Stimulated activated CD4-positive, alpha-beta T cell treated with anti-CD3 and anti-CD28 coated beads, Interleukin-12 subunit alpha, Interleukin-12 subunit beta, amount 100 ng/mL, for 48 hours (primary cell): ENCODE measurements at regions not wholly inside any gene's neighbourhood (a gene's known extent, or its start where the extent isn't known, plus 50 kb on each side); places are given as distances from the start of the nearest gene placed in this dataset.

Source experiments
- DNase-seq, 3 donors: peaks; one replicate each; pipeline ENCODE4 v3.0.0-alpha.2; 2020; ENCODE audit warnings: low read depth in 2 of 3, low spot score in 1 of 3

DNA sequence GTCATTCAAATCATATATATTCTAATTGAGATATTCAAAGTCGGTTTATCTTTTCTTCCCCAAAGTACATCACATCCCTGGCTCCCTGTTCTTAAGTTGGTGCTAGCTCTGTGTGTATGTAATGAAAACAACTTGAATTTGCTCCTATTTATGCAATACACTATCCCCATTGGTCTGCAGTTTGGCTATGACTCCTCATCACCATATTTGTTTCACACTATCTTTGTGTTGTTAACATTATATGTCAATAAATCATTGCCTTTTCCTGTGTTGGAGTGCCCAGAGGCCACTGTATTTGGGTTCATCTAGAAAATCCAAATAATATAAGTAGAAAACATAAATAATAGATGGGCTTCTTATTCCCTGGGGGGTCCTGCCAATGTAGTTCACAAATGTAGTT, 306.6 kb upstream of the TENM4 start:
- no peak for DNase-seq

DNA sequence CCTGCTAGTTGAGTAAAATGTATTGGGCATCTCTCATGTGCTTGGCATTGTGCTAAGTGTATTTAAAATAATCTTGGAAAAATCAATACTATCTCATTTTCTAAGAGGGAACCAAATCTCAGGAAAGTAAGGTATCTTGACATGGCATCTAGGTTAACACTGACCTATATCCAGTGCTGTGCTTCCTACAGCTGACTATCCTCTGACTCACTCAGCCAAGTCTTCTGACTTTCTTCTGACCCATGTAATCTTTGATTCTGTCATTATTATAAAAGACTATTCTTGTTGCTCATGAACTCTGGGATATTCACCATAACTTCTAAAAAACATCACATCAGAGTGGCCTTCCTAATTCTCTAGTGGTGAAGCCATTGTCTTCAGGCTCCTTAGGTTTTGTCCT, 304.1 kb upstream of the TENM4 start:
- no peak for DNase-seq

DNA sequence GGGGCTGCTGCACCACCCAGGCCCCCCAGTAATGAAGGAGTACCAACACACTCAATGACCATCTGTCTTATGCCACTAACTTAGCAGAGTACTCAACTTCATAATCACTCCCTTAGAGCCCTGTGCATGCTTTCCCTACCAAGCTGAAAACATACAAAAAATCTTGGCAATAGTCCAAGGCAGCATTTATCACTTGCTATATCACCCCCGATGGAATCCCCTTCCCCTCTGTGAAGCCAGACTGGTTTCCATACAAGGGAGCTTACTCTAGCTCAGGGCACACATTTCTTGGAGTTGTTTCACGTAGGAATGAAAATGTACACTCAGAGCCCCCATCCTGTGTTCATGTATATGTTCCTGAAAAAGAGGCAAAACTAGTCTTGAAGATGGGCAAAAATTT, 301.3 kb upstream of the TENM4 start:
- DNase-seq: no peak

DNA sequence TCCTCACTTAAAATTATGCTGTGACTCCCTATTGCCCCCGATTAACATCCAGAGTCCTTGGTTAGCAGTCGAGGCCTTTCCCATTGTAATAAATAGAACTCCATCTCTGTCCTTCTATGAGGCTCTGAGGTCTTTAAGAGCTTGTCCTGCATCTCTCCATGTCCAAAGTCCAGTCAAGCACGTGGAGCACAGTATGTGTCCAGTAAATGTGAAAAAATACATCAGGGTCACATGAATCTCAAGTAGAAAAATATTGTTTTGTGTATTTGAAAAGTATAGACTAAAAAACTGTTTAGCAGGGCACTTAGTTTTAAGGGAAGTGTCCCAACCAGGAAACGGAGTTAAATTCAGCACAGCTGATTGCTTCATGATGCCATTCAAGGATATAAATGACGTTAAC, 298.8 kb upstream of the TENM4 start:
- no peak for DNase-seq

DNA sequence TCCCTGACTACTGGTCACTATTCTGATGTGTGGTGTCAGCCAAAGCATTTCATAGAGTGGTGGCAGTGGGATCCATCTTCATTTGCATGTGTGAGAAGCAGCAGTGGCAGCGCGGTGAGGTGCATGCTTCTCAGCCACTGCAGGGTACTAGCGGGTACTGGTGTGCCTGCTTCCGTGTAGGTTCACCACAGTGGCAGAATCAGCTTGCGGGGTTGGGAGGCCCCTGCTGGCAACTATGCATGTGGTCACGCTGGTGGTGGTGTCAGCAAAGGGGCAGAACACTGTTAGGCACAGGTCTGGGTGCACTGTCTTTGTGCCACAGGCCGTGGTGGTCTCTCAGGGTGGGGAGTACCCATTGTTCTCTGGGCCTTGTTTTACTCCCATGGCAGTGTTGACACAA, 286.4 kb upstream of the TENM4 start:
- DNase-seq: no peak

DNA sequence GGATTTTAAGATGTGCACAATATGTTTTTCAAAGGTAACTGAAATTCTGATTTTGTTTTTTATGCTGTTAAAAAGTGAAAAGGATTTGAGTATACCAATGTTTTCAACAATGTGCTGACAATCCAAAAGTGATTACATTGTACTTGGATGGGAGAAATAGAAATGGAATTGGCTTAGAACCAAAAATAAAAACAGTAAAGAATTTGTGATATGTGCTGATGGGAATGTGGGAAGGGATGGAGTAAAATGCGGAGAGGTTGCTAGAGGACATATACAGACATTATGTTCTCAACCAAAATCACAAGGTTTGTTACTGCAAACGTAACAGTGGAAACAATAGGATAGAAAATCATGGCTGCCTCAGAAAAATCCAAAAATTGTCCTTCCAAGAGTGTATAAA, 279.3 kb upstream of the TENM4 start:
- DNase-seq: no peak

DNA sequence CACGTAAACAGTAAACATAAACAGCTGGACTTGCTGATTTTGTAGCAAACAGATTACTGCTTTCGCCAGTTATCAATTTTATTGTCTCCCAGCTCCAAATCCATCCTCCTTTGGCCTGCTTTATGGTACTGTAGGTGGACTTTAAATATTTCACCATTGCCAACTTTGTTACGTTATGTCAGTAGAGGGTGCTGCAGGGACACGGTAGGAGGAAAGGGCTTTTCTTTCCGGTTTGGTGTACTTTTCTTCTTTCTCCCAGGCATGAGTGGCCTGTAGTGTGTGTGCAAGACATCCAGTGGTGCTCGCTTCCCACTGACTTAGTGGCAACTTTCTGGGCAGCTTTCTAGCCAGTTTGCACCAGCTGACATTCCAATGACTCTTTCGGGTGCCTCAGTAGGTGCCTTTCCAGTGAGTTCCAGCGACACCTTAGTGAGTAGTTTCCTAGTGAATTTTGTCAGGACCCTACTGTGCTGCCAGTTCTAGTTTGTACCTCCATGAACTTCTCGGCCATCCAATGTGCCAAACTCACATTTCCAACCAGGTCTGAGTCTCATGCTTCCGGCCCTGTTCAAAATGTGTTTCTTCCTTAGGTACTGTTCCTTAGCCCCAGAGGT, 267.6 kb upstream of the TENM4 start:
- DNase-seq: no peak

DNA sequence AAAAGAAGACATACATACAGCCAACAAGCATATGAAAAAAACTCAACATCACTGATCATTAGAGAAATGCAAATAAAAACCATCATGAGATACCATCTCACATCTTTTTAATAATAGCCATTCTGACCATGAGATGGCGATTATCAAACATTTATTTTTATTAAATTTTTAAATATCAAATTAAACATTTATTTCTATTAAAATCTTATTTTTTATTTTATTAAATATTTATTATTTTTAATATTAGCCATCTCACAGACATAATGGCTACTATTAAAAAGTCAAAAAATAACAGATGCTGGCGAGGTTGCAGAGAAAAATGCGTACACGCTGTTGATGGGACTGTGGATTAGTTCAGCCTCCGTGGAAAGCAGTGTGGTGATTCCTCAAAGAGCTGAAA, 264.8 kb upstream of the TENM4 start:
- no peak for DNase-seq

DNA sequence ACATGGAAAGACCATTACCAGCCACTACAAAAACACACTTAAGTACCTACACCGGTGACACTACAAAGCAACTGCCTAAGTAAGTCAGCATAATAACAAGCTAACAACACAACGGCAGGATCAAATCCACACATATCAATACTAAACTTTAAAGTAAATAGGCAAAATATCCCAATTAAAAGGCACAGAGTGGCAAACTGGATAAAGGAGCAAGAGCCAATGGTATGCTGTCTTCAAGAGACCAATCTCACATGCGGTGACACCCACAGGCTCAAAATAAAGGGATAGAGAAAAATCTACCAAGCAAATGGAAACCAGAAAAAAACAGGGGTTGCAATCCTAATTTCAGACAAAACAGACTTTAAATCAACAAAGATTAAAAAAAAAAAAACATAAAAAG, 261.5 kb upstream of the TENM4 start:
- DNase-seq: no peak

DNA sequence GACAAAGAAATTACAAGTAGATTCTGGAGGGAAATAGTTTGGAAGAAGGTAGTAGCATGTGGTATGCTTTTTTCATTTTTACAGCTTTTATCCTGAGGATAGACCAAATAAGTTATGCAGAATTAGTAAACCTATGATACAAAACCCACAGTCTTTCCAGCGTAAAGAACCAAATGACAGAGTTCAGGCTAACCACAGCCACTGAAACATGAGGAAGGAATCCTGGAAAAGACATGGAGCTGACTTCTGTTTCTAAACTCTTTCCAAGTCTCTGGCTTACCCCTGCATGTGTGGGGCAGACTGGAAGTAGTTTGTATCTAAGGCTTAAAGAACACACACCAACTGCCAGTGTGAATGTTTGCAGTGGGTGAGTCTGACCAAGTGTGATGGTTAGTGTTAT, 258.4 kb upstream of the TENM4 start:
- DNase-seq: no peak

DNA sequence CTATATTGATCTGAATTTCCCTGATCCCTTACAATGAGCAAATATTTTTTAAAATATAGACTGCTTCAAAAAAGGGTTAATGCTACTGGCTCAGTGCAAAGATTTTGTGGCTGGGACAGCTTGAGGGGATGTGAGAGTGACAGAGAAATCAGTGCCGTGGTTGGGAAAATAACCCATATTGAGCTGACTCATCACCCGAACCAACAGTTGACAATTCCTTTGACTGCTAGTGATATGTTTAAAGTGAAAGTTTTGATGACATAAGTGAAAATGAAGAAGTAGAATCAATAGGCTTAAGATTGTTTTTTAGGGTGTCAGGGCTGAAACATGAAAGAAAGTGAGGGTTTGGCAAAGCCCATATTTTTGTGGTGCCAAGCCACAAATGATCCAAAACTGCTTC, 257.1 kb upstream of the TENM4 start:
- DNase-seq: no peak

DNA sequence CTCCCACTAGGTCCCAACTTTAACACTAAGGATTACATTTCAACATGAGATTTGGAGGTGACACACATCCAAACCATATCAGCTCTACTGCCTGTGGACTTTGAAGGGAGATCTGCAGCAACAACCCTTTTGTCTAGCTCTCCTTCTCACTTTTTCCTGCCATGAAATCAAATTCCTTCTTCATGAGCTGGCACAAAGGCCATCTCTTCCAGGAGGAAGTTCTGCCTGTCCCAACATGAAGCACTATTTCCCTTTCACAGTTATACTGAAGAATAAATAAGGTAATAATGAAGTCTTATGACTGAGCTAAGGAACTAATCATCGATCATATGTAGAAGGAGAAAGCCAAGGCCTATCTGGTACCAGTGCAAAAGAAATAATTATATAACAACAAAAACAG, 253.5 kb upstream of the TENM4 start:
- no peak for DNase-seq

DNA sequence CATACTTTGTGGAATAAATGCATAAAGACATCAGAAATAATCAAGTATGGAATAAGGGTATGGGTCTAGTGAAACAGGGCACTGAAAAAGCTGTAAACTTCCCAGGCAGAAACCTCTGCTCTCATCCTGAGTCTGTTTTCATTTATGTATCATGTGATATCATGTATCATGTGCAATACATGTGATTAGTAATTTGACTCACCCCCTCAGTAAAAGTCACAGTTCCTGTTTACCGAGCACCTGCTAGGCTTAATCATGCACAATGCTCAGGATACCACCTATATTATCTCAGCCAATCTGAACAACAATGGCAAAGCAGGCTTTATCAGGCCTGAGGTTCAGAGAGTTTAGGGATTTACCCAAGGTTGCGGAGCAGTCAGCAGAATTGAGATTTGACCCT, 250.6 kb upstream of the TENM4 start:
- no peak for DNase-seq

DNA sequence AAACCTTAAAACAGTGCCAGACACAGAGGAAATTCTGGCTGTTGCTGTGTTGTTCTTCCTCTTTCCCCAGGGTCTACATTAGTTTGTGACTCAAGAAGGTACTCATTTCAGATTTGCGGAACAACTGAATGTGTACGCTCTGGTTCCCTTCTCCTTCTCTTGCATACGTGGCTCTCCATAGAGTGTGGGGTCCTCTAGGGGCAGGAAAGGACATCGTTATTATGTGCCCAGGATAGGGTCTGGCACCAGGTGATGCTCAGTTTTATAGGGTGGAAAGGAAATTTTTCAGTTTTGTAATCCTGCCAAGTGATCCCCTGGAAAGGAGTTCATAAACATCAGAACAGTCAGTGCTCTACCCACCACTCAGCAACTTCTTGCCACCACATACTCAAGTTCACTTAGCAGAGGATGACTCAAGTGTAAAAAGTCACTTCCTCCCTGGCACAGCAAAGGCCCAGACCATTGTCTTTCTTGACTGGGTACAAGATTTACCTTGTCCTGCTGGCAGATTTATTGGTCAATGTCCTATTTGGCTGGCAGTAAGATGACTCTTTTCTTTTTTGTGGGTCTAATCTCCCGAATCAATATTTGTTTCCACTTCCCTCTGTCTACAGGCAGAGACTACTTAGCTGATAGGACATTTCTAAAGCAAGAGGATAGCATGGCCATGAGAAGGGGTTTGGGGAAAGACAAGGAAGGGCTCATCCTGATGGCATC, 246.0 kb upstream of the TENM4 start:
- DNase-seq: no peak

DNA sequence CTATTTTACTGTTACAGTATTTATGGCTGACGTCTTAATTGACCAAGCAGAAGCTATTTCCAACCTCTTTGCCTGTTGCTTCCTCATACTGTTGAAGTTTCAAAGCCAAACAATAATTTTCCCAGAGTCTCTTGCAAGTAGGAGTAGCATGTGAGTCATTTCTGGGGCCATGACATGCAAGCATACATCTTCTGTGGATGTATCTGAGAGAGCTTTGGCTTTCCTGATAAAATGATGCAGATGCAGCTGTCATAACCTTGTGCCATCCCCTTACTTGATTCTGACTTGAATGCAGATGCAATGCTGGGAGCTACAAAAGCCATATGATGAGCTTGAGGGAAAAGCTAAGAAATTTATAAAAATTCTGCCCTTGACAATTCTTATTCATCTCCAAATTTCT, 243.1 kb upstream of the TENM4 start:
- DNase-seq: no peak

DNA sequence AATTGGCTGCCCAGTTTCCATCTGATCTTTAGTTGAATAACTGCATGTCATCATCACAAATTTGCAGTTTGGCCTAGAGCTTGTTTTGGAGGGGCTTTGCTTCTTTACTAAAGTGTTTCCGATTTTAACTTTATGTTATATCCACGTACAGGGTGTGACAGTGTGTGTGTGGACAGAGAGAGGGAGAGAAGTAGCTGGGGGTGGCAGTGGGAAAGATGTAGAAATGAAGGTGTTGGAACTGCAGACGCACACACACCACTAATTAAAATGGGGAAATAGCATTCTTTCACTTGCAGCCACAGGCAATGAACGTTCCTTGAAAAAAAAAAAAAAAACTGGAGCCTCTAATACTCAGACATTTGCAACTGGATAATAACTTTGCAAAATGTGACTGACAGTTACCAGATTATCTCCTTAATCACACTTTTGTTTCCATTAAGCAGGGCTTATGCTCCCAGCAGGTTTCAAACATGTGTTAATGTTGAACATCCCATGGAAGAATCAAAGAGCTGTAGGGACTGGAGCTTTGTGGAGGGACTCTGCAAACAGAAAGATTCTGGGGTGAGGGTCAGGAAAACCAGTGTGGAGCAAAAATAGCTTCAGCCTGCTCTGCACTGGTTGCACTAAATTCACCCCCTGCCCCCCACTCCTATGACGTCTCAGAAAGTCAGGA, 238.1 kb upstream of the TENM4 start:
- DNase-seq: no peak

DNA sequence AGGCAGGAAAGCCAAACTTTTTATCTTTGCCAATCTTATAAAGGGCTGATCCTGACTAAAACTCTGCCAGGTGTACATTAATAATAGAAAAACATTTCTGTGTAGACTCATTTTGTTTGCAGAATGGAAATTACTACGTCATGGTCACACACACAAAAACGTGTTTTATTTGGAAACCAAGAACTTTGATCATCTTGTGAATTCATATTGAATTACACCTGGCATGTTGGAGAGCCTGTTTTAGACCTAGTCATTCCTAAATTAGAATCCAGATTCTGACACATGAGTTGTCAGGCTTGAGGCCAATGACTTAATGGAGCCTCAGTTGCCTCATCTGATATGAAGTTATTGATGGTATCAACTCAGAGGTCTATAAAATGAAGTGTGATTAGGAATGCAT, 235.6 kb upstream of the TENM4 start:
- DNase-seq: no peak

DNA sequence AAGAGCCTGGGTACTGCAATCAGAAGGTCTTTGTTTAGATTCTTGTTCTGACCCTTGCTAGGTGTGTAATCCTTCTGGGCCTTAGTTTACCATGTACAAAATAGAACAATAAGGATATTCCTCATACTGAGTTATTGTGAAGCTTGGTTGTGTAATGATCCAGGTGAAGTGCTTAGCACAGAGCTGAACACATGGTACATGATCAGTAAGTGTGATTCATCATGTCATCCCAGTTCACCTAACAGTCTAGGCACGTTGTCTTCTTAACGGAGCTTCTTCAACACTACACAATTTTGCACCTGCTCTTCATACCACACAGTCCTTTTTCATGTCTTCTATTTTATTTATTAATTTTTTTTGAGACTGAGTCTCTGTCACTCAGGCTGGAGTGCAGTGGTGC, 234.3 kb upstream of the TENM4 start:
- DNase-seq: no peak

DNA sequence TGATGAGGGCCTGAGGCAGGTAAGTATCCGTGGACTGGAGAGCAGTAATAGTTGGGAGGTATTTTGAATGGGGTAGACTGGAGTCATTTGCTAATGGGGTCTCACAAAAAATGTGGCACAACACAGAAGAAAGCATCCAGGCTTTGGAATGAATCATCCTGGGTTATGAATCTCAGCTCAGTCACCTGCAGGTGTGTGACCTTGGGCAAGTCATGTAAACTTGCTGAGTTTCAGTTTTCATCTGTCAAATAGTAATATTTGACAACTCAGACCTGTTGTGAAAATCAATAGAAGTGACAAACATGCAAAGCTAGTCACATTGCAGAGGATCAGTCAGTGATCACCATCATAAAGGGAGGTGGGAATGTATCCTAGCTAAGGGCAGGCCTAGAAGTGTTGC, 232.0 kb upstream of the TENM4 start:
- DNase-seq: no peak

DNA sequence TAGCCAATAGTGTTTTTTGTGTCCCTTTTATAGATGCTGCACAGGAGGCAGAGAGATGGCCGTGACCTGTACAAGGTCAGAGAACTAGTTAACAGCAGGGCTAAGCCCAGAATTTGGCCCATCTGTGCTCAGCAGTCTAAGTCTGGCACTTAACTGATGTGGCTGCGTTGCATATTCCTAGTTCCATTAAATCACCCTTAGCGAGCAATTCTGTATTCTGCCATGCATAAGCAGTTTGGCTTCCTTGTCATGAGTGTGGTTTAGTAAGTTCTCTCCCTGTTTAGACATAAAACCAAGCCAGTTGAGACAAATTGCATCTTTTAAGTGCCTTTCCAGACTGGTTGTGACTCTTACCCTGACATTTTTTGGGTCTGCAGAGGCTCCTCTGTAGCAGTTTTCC, 230.6 kb upstream of the TENM4 start:
- no peak for DNase-seq

DNA sequence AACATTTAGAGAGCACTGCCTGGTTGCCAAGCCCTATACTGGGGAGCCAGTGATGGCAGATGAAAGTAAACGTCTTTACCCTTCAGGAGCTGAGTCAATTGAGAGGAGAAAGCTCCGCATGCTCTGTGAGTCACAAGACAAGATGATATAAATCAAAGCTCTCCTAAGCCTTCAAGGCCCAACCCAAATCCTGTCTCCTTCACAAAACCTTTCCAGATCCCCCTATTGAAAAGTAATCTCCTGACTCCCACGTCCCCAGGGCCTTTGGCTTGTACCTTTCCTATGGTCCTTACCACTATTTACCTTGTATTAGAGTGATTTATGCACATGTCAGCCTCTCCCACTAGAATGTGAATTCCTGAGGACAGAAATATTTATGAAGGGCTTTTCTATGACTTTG, 230.1 kb upstream of the TENM4 start:
- no peak for DNase-seq

DNA sequence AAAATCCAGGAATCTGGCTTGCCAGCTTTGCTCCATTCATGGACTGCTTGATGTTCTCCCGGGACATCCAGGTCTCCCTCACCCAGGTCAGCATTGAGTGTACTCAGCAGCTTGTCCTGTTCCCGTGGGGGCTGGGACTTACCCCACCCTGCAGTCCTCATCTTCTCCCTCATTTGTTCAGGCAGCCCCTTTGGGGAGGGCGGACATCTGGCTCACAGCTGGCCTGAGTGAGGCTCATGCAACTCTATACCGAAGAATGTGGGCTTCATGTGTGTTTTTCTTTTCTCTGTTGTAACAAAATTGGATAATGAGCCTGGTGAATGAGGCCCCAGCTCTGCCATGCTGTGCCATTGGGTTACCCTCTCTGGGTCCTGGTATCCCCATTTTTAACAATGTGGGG, 227.7 kb upstream of the TENM4 start:
- no peak for DNase-seq

DNA sequence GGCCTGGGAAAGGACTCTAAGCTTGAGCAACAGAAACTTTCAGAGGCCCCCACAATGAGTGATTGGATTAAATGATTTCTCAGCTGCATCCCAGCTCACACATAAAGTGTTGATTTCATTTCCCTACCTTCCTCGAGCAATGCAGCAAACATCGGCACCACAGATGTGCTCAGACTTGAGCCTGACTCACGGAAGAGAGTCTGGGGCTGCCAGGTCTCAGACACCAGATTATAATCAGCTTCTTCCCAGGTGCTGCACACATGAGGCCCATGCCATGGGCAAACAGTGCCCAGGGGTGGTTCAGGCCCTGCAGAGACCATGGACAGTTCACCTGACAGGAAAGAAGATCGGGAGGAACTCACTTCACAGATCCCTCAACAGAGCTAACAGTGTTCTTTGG, 226.6 kb upstream of the TENM4 start:
- DNase-seq: no peak
